Stomach (tissue), 4 donors: ENCODE measurements at regions not wholly inside any gene's neighbourhood (a gene's known extent, or its start where the extent isn't known, plus 50 kb on each side); places are given as distances from the start of the nearest gene placed in this dataset.

Experiments
- CTCF ChIP-seq, 7 experiments: fragments of 450-650 bp in 4 of 7; fragments of 200-600 bp in 3 of 7; sonication (generic) in 3 of 7; IDR thresholded peaks; one replicate each; pipeline ENCODE4 v1.5.1; 2016 to 2019; ENCODE audit warnings: antibody characterized with exemption in 7 of 7, control low read depth in 2 of 7, mild to moderate bottlenecking in 1 of 7
- EP300 ChIP-seq: sonication (generic); formaldehyde crosslinking; IDR thresholded peaks from one replicate; pipeline ENCODE4 v1.6.1; 2017; ENCODE audit warnings: antibody characterized with exemption
- POLR2A ChIP-seq, 4 donors: fragments of 450-650 bp; IDR thresholded peaks; one replicate each; pipeline ENCODE4 v1.6.1; 2016; ENCODE audit warnings: antibody characterized with exemption in 4 of 4, control low read depth in 2 of 4, mild to moderate bottlenecking in 1 of 4, moderate library complexity in 1 of 4
- POLR2AphosphoS5 ChIP-seq, 3 donors: sonication (generic); formaldehyde crosslinking; IDR thresholded peaks; one replicate each; pipeline ENCODE4 v1.6.1; 2016; ENCODE audit warnings: antibody characterized with exemption in 3 of 3

GRCh38 chr13:89932902-89933301 is 1414.6 kb upstream of the MIR17HG start:
- TF ChIP-seq CTCF (IDR thresholded peaks at IDR 0.05) = no peak
- no peak for TF ChIP-seq EP300
- no peak for TF ChIP-seq POLR2A (IDR thresholded peaks at IDR 0.05)
- TF ChIP-seq POLR2AphosphoS5 (IDR thresholded peaks at IDR 0.05) = no peak
